Spinal cord (tissue), 9 donors: ENCODE measurements at regions not wholly inside any gene's neighbourhood (a gene's known extent, or its start where the extent isn't known, plus 50 kb on each side); places are given as distances from the start of the nearest gene placed in this dataset.

ENCODE experiments used
- DNase-seq, 6 donors: peaks; one replicate each; pipeline versions ENCODE4 v3.0.0 to v3.0.0-alpha.2; 2013 to 2015; ENCODE audit warnings: low spot score in 6 of 6, low read depth in 4 of 6
- H3K27ac ChIP-seq: one replicate; pipeline ENCODE4 v1.5.1; 2013; ENCODE audit warnings: low read depth, low read length, control low read depth
- H3K27me3 ChIP-seq: one replicate; pipeline ENCODE4 v1.6.1; 2013; ENCODE audit warnings: low read length; ENCODE audit not compliant: control insufficient read depth, insufficient read depth
- H3K36me3 ChIP-seq: one replicate; pipeline ENCODE4 v1.6.1; 2013; ENCODE audit warnings: low read length; ENCODE audit not compliant: control insufficient read depth, insufficient read depth
- H3K4me1 ChIP-seq: one replicate; pipeline ENCODE4 v1.6.1; 2013; ENCODE audit warnings: low read length; ENCODE audit not compliant: control insufficient read depth, insufficient read depth
- H3K4me3 ChIP-seq: one replicate; pipeline ENCODE4 v1.5.1; 2013; ENCODE audit warnings: low read depth, low read length, control low read depth
- H3K9me3 ChIP-seq: one replicate; pipeline ENCODE4 v1.6.1; 2013; ENCODE audit warnings: low read length; ENCODE audit not compliant: control insufficient read depth, insufficient read depth
- WGBS: methylation state at CpG from one replicate; pipeline ENCODE4 v1.1.5; 2013; ENCODE audit warnings: missing lambda C conversion rate; ENCODE audit not compliant: insufficient coverage; 5-methylcytosine and 5-hydroxymethylcytosine counted together
- donor health status: healthy.

DNA sequence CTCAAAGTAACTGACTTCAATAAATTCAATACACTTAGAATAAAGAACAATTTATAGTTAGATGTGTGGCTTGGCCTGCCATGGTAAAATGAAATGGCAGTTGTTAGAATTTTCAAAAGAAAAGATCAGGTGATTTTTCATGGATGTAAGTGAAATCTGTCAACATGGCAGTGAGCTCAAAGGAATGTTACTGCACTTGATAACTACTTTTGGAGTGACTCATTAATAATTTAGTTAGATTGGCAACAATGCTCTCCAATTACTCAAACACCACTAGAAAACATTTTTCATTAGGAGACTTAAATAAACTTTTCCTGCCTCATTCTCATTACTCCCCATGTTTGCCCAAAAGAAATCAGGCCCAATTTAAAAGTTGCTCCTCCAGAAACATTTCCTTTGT is 860.2 kb upstream of the AMELY start:
- H3K4me3 ChIP-seq, result no peak overlapping the region
- no peaks in the 10 kb centered on the region for H3K9me3 ChIP-seq
- no peaks in the 10 kb centered on the region for H3K27me3 ChIP-seq
- no peaks in the 10 kb centered on the region for H3K36me3 ChIP-seq
- H3K27ac ChIP-seq, result no peak overlapping the region
- no peaks in the 10 kb centered on the region for H3K4me1 ChIP-seq
- DNase-seq, result no peak

DNA sequence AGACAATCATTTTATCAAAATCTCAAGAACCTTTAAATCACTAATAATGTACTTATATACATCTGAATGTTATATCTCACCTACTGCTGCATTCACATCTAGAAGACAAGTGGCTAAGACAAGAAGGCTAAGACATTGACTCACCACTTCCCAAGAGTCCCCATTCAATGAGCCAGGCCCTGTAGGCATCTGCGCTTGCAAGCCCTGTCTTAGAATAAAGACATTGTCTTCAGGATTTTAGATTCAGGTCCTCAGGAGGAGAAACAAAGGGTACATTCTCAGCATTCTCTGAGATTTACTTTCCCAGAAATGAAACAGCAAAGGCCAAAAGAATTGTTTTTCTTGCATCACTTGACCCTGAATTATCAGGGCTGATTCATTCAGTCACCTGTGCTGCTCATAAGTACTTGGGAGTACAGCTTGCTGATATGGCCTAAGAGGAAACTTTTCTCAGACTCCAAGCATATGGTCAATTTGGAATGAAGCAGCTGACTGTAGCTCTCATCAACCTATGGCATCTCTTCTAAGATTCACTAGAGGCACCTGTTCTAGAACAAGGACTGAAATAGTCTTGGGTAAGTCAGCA is 858.3 kb upstream of the AMELY start:
- no peaks in the 10 kb centered on the region for H3K9me3 ChIP-seq
- H3K27ac ChIP-seq, result no peak overlapping the region
- no peaks in the 10 kb centered on the region for H3K4me1 ChIP-seq
- no peak for DNase-seq
- no peaks in the 10 kb centered on the region for H3K27me3 ChIP-seq
- H3K36me3 ChIP-seq, result no peaks in the 10 kb centered on the region
- WGBS, result no CpG with 5 or more reads among the region's 1 CpG
- no peak overlapping the region for H3K4me3 ChIP-seq

DNA sequence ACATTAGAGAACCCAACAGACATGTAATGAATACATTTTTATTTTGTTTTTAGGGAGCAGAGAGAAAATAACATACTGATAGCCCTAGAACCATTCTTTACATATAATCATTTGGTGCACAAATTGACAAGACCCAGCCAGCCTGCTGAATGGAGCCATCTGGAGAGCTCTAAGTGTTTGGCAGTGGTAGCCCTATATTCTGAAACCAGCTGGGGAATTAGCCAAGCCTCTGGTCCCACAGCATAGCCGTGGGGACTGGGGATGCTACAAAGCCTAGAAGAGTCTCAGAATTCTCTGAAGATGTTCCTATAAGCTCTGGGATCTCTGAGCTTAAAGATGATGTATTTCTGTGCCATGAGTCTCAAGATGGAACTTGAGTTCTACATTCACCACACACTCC is 857.3 kb upstream of the AMELY start:
- no peaks in the 10 kb centered on the region for H3K4me1 ChIP-seq
- no peak overlapping the region for H3K4me3 ChIP-seq
- H3K9me3 ChIP-seq, result no peaks in the 10 kb centered on the region
- no peaks in the 10 kb centered on the region for H3K27me3 ChIP-seq
- no peak overlapping the region for H3K27ac ChIP-seq
- H3K36me3 ChIP-seq, result no peaks in the 10 kb centered on the region
- WGBS, result no CpG with 5 or more reads among the region's 1 CpG
- DNase-seq, result no peak

DNA sequence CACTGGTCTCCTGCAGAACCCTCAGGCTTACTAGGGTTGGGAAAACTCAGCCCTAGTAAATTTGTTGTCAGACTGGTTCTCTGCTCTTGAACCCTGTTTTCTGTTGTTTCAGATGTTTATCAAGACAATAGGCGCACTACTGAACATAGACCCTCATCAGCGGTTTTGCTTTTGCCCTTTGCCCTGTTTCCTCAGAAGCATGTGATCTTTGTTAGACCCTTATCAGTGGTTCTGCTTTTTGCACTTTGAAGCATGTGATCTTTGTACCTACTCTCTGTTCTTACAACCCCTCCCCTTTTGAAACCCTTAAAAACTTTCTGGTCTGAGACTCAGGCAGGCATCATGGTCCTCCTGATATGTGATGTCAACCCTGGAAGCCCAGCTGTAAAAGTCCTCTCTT is 842.2 kb upstream of the AMELY start:
- Histone ChIP-seq H3K9me3 (no peaks in the 10 kb centered on the region), H3K4me3 (no peak overlapping the region), H3K27ac (no peak overlapping the region), H3K36me3 (no peaks in the 10 kb centered on the region), H3K27me3 (no peaks in the 10 kb centered on the region), H3K4me1 (no peaks in the 10 kb centered on the region)
- no CpG with 5 or more reads among the region's 2 CpGs for WGBS
- no peak for DNase-seq

DNA sequence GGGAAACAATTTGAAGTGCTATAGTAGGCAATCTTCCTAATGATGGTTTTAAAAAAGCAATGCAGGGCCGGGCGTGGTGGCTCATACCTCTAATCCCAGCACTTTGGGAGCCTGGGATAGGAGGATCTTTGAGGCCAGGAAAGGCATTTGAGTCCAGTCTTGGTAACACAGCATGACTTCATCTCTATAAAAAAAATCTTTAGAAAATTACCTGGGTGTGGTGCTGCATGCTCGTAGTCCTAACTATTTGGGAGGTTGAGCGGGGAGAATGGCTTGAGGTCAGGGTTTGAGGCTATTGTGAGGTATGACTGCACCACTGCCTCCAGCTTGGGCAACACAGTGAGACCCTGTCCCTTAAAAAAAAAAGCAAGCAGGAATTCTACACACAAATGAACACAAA is 835.2 kb upstream of the AMELY start:
- no peak overlapping the region for H3K4me3 ChIP-seq
- no peaks in the 10 kb centered on the region for H3K36me3 ChIP-seq
- WGBS, result no CpG with 5 or more reads among the region's 4 CpGs
- DNase-seq, result no peak
- no peaks in the 10 kb centered on the region for H3K9me3 ChIP-seq
- no peaks in the 10 kb centered on the region for H3K4me1 ChIP-seq
- no peaks in the 10 kb centered on the region for H3K27me3 ChIP-seq
- no peak overlapping the region for H3K27ac ChIP-seq

DNA sequence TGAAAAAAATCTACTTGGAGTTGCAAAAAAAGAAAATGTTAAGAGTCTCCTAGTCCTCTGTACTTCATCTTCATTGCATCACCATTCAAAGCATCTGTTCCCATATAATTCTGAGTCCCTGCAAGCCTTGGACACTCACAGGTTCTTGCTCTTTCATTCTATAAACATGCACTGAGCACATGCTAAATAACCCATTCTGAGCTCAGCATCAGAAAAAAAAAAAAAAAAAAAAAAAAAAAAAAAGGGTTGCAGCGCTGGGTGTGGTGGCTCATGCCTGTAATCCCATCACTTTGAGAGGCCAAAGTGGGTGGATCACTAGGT is 834.0 kb upstream of the AMELY start:
- Histone ChIP-seq H3K27ac (no peak overlapping the region), H3K36me3 (no peaks in the 10 kb centered on the region), H3K4me3 (no peak overlapping the region), H3K4me1 (no peaks in the 10 kb centered on the region), H3K27me3 (no peaks in the 10 kb centered on the region), H3K9me3 (no peaks in the 10 kb centered on the region)
- DNase-seq, result no peak
- no CpG with 5 or more reads among the region's 1 CpG for WGBS

DNA sequence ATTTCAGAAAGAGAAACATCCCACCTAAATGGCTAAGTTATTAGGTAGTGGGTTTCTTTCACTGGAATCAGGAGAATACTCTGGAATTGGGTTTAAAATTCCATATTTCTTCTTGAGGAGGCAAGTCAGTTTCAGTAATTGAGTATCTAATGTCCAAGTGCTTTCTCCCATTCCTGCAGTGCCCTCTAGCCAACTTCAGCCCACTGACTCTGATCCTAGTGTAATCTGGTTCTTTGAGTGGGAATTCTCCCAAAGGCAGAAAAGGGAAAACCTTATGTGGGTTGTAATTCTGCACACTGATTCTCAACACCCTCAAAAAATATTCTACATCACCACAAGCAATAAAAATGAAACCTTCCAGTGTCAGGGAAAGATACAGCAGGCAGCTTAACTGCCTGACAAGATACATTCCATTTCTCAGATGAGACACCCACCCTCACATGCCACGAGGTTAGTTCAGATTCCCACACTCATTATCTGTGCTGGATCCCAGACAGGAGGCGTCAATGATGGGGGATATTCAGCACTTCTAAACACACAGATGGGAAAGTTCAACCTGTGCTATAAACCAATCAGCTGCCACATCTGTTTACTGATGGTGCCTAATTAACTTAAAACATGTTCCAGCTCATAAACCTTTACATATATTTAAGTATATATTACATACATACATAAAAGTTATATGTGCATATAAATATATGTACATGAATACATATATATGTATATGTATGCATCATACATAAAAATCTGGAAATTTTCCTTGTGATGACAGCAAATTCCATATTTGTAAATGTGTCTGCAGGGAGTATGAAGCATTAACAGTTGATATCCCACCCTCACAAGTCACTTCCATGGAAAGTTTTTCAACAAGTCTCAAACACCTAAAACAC is 833.4 kb upstream of the AMELY start:
- Histone ChIP-seq H3K4me3 (no peak overlapping the region), H3K27ac (no peak overlapping the region), H3K4me1 (no peaks in the 10 kb centered on the region), H3K27me3 (no peaks in the 10 kb centered on the region), H3K9me3 (no peaks in the 10 kb centered on the region), H3K36me3 (no peaks in the 10 kb centered on the region)
- no CpG with 5 or more reads among the region's 2 CpGs for WGBS
- no peak for DNase-seq

DNA sequence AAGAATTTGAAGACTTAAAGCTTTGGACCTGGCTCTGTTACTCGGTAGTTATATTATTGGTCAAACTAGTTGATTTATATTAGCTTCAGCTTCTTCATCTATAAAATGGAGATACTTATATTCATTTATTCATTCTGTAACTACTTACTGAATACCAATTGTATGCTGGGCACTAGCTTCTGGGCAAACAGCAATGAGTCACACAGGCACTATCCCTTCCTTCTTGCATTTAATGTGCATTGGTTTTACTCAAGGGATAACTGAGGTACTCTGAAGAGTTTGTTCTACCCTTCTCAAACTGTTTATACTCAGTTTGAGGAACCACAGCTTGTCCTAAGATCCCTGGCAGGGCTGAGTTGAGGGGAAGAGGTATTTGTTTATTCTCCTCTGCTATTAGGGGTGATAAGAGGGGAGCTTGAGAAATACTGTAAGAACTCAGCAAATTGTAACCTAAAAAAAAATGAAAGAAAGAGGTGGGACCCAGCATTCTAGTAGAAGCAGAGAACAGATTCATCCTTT is 825.4 kb upstream of the AMELY start:
- Histone ChIP-seq H3K27ac (no peak overlapping the region), H3K36me3 (no peaks in the 10 kb centered on the region), H3K9me3 (no peaks in the 10 kb centered on the region), H3K27me3 (no peaks in the 10 kb centered on the region), H3K4me1 (no peaks in the 10 kb centered on the region), H3K4me3 (no peak overlapping the region)
- no peak for DNase-seq
- WGBS, result no CpG with 5 or more reads among the region's 1 CpG

DNA sequence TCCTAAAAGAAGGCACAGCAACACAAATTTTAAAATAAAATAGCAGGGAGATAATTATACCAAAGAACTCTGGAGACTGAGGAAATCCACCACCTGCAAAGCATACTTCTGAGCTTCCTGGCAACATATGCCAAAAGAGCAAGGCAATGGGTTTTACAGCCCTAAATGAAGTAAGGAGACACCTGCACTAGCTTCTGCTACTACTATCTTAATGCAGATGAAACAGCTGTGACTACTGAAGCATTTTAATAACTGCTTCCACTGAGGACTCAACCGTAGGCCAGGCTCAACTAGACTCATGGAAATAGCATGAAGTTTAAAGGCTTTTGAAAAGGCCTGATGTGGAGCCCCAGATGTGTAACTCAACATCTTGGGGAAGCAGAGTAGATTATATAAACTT is 820.1 kb upstream of the AMELY start:
- Histone ChIP-seq H3K27me3 (no peaks in the 10 kb centered on the region), H3K9me3 (no peaks in the 10 kb centered on the region), H3K36me3 (no peaks in the 10 kb centered on the region), H3K4me3 (no peak overlapping the region), H3K4me1 (no peaks in the 10 kb centered on the region), H3K27ac (no peak overlapping the region)
- DNase-seq, result peak in 1 of 6 donors; percentile 12
- WGBS, result no CpG with 5 or more reads among the region's 1 CpG

DNA sequence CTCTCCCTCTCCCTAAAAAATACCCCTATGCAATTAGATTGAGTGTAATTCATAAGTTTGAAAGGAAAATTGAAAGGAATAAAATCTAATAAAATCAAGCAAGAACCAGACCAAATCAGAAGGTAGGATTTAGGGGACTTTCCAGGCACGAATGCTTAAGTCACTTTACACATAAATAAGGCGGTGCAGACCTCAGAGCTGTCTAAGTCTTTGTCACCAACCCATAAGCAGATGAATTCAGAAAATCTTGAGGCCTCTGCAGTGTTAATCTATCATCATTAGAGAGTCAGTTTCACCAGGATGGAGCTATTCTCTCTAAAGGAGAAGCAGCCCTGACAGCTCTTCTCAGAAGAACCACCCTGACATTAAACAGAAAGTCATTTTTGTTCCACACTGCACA is 819.1 kb upstream of the AMELY start:
- Histone ChIP-seq H3K36me3 (no peaks in the 10 kb centered on the region), H3K4me3 (no peak overlapping the region), H3K27me3 (no peaks in the 10 kb centered on the region), H3K27ac (no peak overlapping the region), H3K9me3 (no peaks in the 10 kb centered on the region), H3K4me1 (no peaks in the 10 kb centered on the region)
- no peak for DNase-seq
- WGBS, result no CpG with 5 or more reads among the region's 2 CpGs
